ENCODE measurements at regions not wholly inside any gene's neighbourhood (a gene's known extent, or its start where the extent isn't known, plus 50 kb on each side); places are given as distances from the start of the nearest gene placed in this dataset.
A peak's percentile ranks its signal among the peaks of the same experiment; 100 is the strongest.

GRCh38 chr2:57891086-57891712, 155.4 kb upstream of the VRK2 start:
- Histone ChIP-seq H3K36me3 (ENCODE audit: control insufficient read depth in 1 of 2, insufficient read depth in 2 of 2, low read length in 2 of 2) (no peaks in the 10 kb centered on the region), H2AK5ac (ENCODE audit: low read length) (no peak overlapping the region), H2BK5ac (ENCODE audit: low read depth, low read length, poor library complexity) (no peak overlapping the region), H4K91ac (ENCODE audit: low read depth, low read length) (no peak overlapping the region), H3K27me3 (ENCODE audit: insufficient read depth, low read length) (no peaks in the 10 kb centered on the region), H3K4me1 (ENCODE audit: control insufficient read depth in 1 of 2, insufficient read depth in 2 of 2, low read length in 2 of 2) (no peaks in the 10 kb centered on the region), H2BK120ac (ENCODE audit: insufficient read depth, low read length, poor library complexity) (no peak overlapping the region), H3K14ac (ENCODE audit: low read length) (no peak overlapping the region), H4K8ac (ENCODE audit: low read depth, low read length) (no peak overlapping the region), H3K23ac (ENCODE audit: low read length) (no peak overlapping the region), H3K4me3 (ENCODE audit: low read depth, low read length) (no peak overlapping the region), H3K4ac (ENCODE audit: low read depth, low read length) (no peak overlapping the region), H3K27ac (ENCODE audit: low read depth, low read length) (no peak overlapping the region), H3K79me2 (ENCODE audit: control insufficient read depth, insufficient read depth, low read length, poor library complexity) (no peaks in the 10 kb centered on the region), H3K4me2 (ENCODE audit: low read length) (no peak overlapping the region), H2BK12ac (ENCODE audit: low read length) (no peak overlapping the region), H3K9ac (ENCODE audit: low read length) (no peak overlapping the region), H3K79me1 (ENCODE audit: low read length) (no peaks in the 10 kb centered on the region), H3K9me3 (ENCODE audit: insufficient read depth, low read depth, low read length) (no peaks in the 10 kb centered on the region), H4K12ac (ENCODE audit: low read depth, low read length) (no peak overlapping the region), H2AFZ (ENCODE audit: insufficient read depth, low read length, poor library complexity) (no peak overlapping the region), H3K18ac (ENCODE audit: low read length) (no peak overlapping the region)
- peak; percentile 5 to 74 for DNase-seq
- no CpG with 5 or more reads among the region's 7 CpGs for WGBS (ENCODE audit: extremely low coverage, insufficient coverage, insufficient read length)

- Histone ChIP-seq H3K79me1 (ENCODE audit: low read length) (no peaks in the 10 kb centered on the region), H2BK12ac (ENCODE audit: low read length) (no peak overlapping the region), H3K4me1 (ENCODE audit: control insufficient read depth in 1 of 2, insufficient read depth in 2 of 2, low read length in 2 of 2) (no peaks in the 10 kb centered on the region), H3K27ac (ENCODE audit: low read depth, low read length) (no peak overlapping the region), H2AFZ (ENCODE audit: insufficient read depth, low read length, poor library complexity) (no peak overlapping the region), H3K36me3 (ENCODE audit: control insufficient read depth in 1 of 2, insufficient read depth in 2 of 2, low read length in 2 of 2) (no peaks in the 10 kb centered on the region), H3K4me2 (ENCODE audit: low read length) (no peak overlapping the region), H3K27me3 (ENCODE audit: insufficient read depth, low read length) (no peaks in the 10 kb centered on the region), H3K23ac (ENCODE audit: low read length) (no peak overlapping the region), H3K4ac (ENCODE audit: low read depth, low read length) (no peak overlapping the region), H3K9me3 (ENCODE audit: insufficient read depth, low read depth, low read length) (no peaks in the 10 kb centered on the region), H2AK5ac (ENCODE audit: low read length) (no peak overlapping the region), H3K4me3 (ENCODE audit: low read depth, low read length) (no peak overlapping the region), H3K14ac (ENCODE audit: low read length) (no peak overlapping the region), H2BK5ac (ENCODE audit: low read depth, low read length, poor library complexity) (no peak overlapping the region), H4K12ac (ENCODE audit: low read depth, low read length) (no peak overlapping the region), H4K91ac (ENCODE audit: low read depth, low read length) (no peak overlapping the region), H4K8ac (ENCODE audit: low read depth, low read length) (no peak overlapping the region), H2BK120ac (ENCODE audit: insufficient read depth, low read length, poor library complexity) (no peak overlapping the region), H3K9ac (ENCODE audit: low read length) (no peak overlapping the region), H3K79me2 (ENCODE audit: control insufficient read depth, insufficient read depth, low read length, poor library complexity) (no peaks in the 10 kb centered on the region), H3K18ac (ENCODE audit: low read length) (no peak overlapping the region)
- WGBS (ENCODE audit: extremely low coverage, insufficient coverage, insufficient read length) = no CpG with 5 or more reads among the region's 3 CpGs
- no peak for DNase-seq
These were observed 153.7 kb upstream of the VRK2 start for GRCh38 chr2:57892920-57893319.

- no peak overlapping the region for H3K4me3 ChIP-seq (ENCODE audit: low read depth, low read length)
- no peaks in the 10 kb centered on the region for H3K9me3 ChIP-seq (ENCODE audit: insufficient read depth, low read depth, low read length)
- no peak overlapping the region for H3K4me2 ChIP-seq (ENCODE audit: low read length)
- H2BK5ac ChIP-seq (ENCODE audit: low read depth, low read length, poor library complexity) = no peak overlapping the region
- H3K79me2 ChIP-seq (ENCODE audit: control insufficient read depth, insufficient read depth, low read length, poor library complexity) = no peaks in the 10 kb centered on the region
- H2AFZ ChIP-seq (ENCODE audit: insufficient read depth, low read length, poor library complexity) = no peak overlapping the region
- H2AK5ac ChIP-seq (ENCODE audit: low read length) = no peak overlapping the region
- H4K12ac ChIP-seq (ENCODE audit: low read depth, low read length) = no peak overlapping the region
- no peak overlapping the region for H3K14ac ChIP-seq (ENCODE audit: low read length)
- no peak overlapping the region for H2BK12ac ChIP-seq (ENCODE audit: low read length)
- H3K27ac ChIP-seq (ENCODE audit: low read depth, low read length) = no peak overlapping the region
- no peak overlapping the region for H3K18ac ChIP-seq (ENCODE audit: low read length)
- no peaks in the 10 kb centered on the region for H3K36me3 ChIP-seq (ENCODE audit: control insufficient read depth in 1 of 2, insufficient read depth in 2 of 2, low read length in 2 of 2)
- H3K9ac ChIP-seq (ENCODE audit: low read length) = no peak overlapping the region
- no peaks in the 10 kb centered on the region for H3K27me3 ChIP-seq (ENCODE audit: insufficient read depth, low read length)
- no peak overlapping the region for H2BK120ac ChIP-seq (ENCODE audit: insufficient read depth, low read length, poor library complexity)
- no CpG with 5 or more reads among the region's 6 CpGs for WGBS (ENCODE audit: extremely low coverage, insufficient coverage, insufficient read length)
- no peak for DNase-seq
- no peaks in the 10 kb centered on the region for H3K79me1 ChIP-seq (ENCODE audit: low read length)
- no peak overlapping the region for H4K8ac ChIP-seq (ENCODE audit: low read depth, low read length)
- no peak overlapping the region for H4K91ac ChIP-seq (ENCODE audit: low read depth, low read length)
- H3K4me1 ChIP-seq (ENCODE audit: control insufficient read depth in 1 of 2, insufficient read depth in 2 of 2, low read length in 2 of 2) = no peaks in the 10 kb centered on the region
- H3K4ac ChIP-seq (ENCODE audit: low read depth, low read length) = no peak overlapping the region
- H3K23ac ChIP-seq (ENCODE audit: low read length) = no peak overlapping the region
These were observed 153.3 kb upstream of the VRK2 start for GRCh38 chr2:57893347-57893746.

GRCh38 chr2:57893786-57894185, 152.8 kb upstream of the VRK2 start:
- H3K4me2 ChIP-seq (ENCODE audit: low read length) = no peak overlapping the region
- H3K4me1 ChIP-seq (ENCODE audit: control insufficient read depth in 1 of 2, insufficient read depth in 2 of 2, low read length in 2 of 2) = no peaks in the 10 kb centered on the region
- no peak overlapping the region for H4K91ac ChIP-seq (ENCODE audit: low read depth, low read length)
- H3K4me3 ChIP-seq (ENCODE audit: low read depth, low read length) = no peak overlapping the region
- no peak overlapping the region for H3K9ac ChIP-seq (ENCODE audit: low read length)
- H4K12ac ChIP-seq (ENCODE audit: low read depth, low read length) = no peak overlapping the region
- no peaks in the 10 kb centered on the region for H3K36me3 ChIP-seq (ENCODE audit: control insufficient read depth in 1 of 2, insufficient read depth in 2 of 2, low read length in 2 of 2)
- H3K14ac ChIP-seq (ENCODE audit: low read length) = no peak overlapping the region
- no peak overlapping the region for H3K27ac ChIP-seq (ENCODE audit: low read depth, low read length)
- no peak overlapping the region for H2BK120ac ChIP-seq (ENCODE audit: insufficient read depth, low read length, poor library complexity)
- no peak overlapping the region for H2BK12ac ChIP-seq (ENCODE audit: low read length)
- no peak overlapping the region for H4K8ac ChIP-seq (ENCODE audit: low read depth, low read length)
- no peaks in the 10 kb centered on the region for H3K27me3 ChIP-seq (ENCODE audit: insufficient read depth, low read length)
- no peak for DNase-seq
- no peak overlapping the region for H2BK5ac ChIP-seq (ENCODE audit: low read depth, low read length, poor library complexity)
- no peaks in the 10 kb centered on the region for H3K79me1 ChIP-seq (ENCODE audit: low read length)
- no peak overlapping the region for H3K18ac ChIP-seq (ENCODE audit: low read length)
- no peak overlapping the region for H2AFZ ChIP-seq (ENCODE audit: insufficient read depth, low read length, poor library complexity)
- no peaks in the 10 kb centered on the region for H3K79me2 ChIP-seq (ENCODE audit: control insufficient read depth, insufficient read depth, low read length, poor library complexity)
- no peaks in the 10 kb centered on the region for H3K9me3 ChIP-seq (ENCODE audit: insufficient read depth, low read depth, low read length)
- H3K23ac ChIP-seq (ENCODE audit: low read length) = no peak overlapping the region
- no CpG with 5 or more reads among the region's 1 CpG for WGBS (ENCODE audit: extremely low coverage, insufficient coverage, insufficient read length)
- no peak overlapping the region for H2AK5ac ChIP-seq (ENCODE audit: low read length)
- H3K4ac ChIP-seq (ENCODE audit: low read depth, low read length) = no peak overlapping the region
